Prostate gland (tissue), 2 donors: ENCODE measurements at regions not wholly inside any gene's neighbourhood (a gene's known extent, or its start where the extent isn't known, plus 50 kb on each side); places are given as distances from the start of the nearest gene placed in this dataset.

ENCODE experiments used
- DNase-seq: peaks from one replicate; pipeline ENCODE4 v3.0.0-alpha.2; 2019; ENCODE audit warnings: low spot score
- H3K27ac ChIP-seq, 2 donors: fragments of 200-600 bp; sonication (generic); 2 replicates each; pipeline ENCODE4 v1.5.1; 2017 to 2019
- H3K27me3 ChIP-seq: fragments of 200-600 bp; sonication (generic); replicated peaks from 2 replicates; pipeline ENCODE4 v1.5.1; 2019; ENCODE audit not compliant: insufficient read depth
- H3K36me3 ChIP-seq, 2 donors: fragments of 200-600 bp; sonication (generic); 1 replicate in 1 of 2; 2 replicates in 1 of 2; pipeline versions ENCODE4 v1.5.1 to v1.8.1; 2017 to 2019
- H3K4me1 ChIP-seq: fragments of 200-600 bp; sonication (generic); replicated peaks from 2 replicates; pipeline ENCODE4 v1.5.1; 2019
- H3K4me3 ChIP-seq, 2 donors: fragments of 200-600 bp; sonication (generic); 2 replicates each; pipeline ENCODE4 v1.5.1; 2017 to 2019
- H3K9me3 ChIP-seq: fragments of 200-600 bp; sonication (generic); 2 replicates; pipeline ENCODE4 v1.5.1; 2017
- CTCF ChIP-seq, 4 experiments: fragments of 200-600 bp in 2 of 4; fragments of 450-650 bp in 2 of 4; sonication (generic) in 2 of 4; IDR thresholded peaks; 1 replicate in 3 of 4; 2 replicates in 1 of 4; pipeline ENCODE4 v1.5.1; 2016 to 2019; ENCODE audit warnings: antibody characterized with exemption in 4 of 4, mild to moderate bottlenecking in 2 of 4, moderate library complexity in 2 of 4
- POLR2A ChIP-seq: fragments of 450-650 bp; IDR thresholded peaks from one replicate; pipeline ENCODE4 v1.6.1; 2016; ENCODE audit warnings: antibody characterized with exemption, mild to moderate bottlenecking
- POLR2AphosphoS5 ChIP-seq: sonication (generic); formaldehyde crosslinking; IDR thresholded peaks from one replicate; pipeline ENCODE4 v1.6.1; 2017; ENCODE audit warnings: antibody characterized with exemption
- WGBS: methylation state at CpG from one replicate; pipeline ENCODE4 v1.1.5; 2018; 5-methylcytosine and 5-hydroxymethylcytosine counted together
- intact Hi-C: fragments of 100-400 bp; cut with DNase I; formaldehyde crosslinking; loops from one replicate; pipeline ENCODE4 v1.14.2; 2022

- Histone ChIP-seq H3K27ac (no peak overlapping the region), H3K36me3 (no peaks in the 10 kb centered on the region), H3K4me3 (no peak overlapping the region), H3K9me3 (no peaks in the 10 kb centered on the region), H3K27me3 (no peaks in the 10 kb centered on the region), H3K4me1 (no peaks in the 10 kb centered on the region)
- WGBS: 67% methylated on average over 4 of the region's 4 CpGs
- intact Hi-C loops: no loop called here
- TF ChIP-seq POLR2AphosphoS5 (peak; percentile 21), POLR2A (no peak), CTCF (IDR thresholded peaks at IDR 0.05) (no peak)
- DNase-seq: no peak
Observed at GRCh38 chr7:117961235-117961634, 88.0 kb upstream of the CTTNBP2 start.

DNA sequence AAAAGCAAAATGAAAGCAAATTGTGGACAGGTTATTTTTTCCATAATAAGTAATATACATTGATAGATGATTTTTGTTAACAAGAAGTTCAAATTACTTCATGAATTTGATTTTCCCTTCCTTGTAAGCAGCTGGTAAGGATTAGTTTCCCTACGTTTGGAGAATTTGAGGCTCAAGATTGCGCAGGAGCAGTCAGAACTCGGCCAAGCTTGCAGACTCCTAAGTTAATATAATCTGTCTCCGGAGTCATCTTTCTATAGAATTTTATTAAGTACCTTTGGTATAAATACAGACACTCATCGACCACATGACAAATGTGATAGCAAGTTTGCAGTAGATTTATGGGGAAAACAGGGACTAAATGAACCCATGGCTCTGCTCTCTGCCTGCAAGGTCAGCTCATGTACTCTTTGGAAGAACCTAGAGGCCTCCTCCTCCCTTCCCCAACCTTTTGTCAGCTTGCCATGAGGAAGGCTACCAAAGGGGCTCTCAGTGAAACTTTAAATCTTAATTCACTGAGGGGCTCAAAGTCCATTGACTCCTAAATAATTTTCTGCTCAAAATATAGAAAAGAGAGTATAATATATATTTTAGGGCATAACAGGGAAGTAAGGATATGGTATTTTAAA lies 89.2 kb upstream of the CTTNBP2 start:
- TF ChIP-seq CTCF (IDR thresholded peaks at IDR 0.05): no peak
- TF ChIP-seq POLR2AphosphoS5: no peak
- no peak for TF ChIP-seq POLR2A
- H3K4me3 ChIP-seq: no peak overlapping the region
- H3K27me3 ChIP-seq: no peaks in the 10 kb centered on the region
- no peak for DNase-seq
- H3K36me3 ChIP-seq: no peaks in the 10 kb centered on the region
- no peaks in the 10 kb centered on the region for H3K4me1 ChIP-seq
- intact Hi-C loops: no loop called here
- no peaks in the 10 kb centered on the region for H3K9me3 ChIP-seq
- H3K27ac ChIP-seq: no peak overlapping the region
- WGBS: 78% methylated on average over 5 of the region's 5 CpGs

GRCh38 chr7:117963264-117964197 lies 90.3 kb upstream of the CTTNBP2 start:
- Histone ChIP-seq H3K36me3 (no peaks in the 10 kb centered on the region), H3K27me3 (no peaks in the 10 kb centered on the region), H3K4me1 (no peaks in the 10 kb centered on the region), H3K9me3 (no peaks in the 10 kb centered on the region), H3K27ac (no peak overlapping the region), H3K4me3 (no peak overlapping the region)
- intact Hi-C loops: no loop called here
- no peak for TF ChIP-seq POLR2AphosphoS5
- no peak for TF ChIP-seq POLR2A
- no peak for TF ChIP-seq CTCF (IDR thresholded peaks at IDR 0.05)
- no peak for DNase-seq
- 37% methylated on average over 2 of the region's 2 CpGs for WGBS

DNA sequence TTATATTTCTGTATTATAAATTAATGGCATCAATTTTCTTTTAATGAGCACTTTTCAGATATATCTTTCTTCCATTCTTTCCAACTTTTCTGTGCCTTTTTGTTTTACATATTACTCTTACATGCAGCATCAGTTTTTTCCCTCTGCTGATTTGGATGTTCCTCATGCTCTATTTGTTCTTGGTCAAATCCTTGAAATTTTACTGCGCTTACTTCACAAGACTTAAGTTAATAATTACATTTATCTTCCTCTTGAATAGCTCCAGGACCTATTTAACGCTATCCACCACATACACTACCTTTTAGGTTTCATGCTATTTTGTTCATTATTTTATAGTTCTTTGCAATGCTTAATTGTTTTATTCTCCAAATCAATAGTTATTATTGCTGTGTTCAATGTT lies 97.6 kb upstream of the CTTNBP2 start:
- Histone ChIP-seq H3K27me3 (no peaks in the 10 kb centered on the region), H3K36me3 (no peaks in the 10 kb centered on the region), H3K27ac (no peak overlapping the region), H3K4me1 (no peaks in the 10 kb centered on the region), H3K4me3 (no peak overlapping the region), H3K9me3 (no peaks in the 10 kb centered on the region)
- TF ChIP-seq POLR2A: no peak
- no peak for TF ChIP-seq CTCF (IDR thresholded peaks at IDR 0.05)
- TF ChIP-seq POLR2AphosphoS5: no peak
- WGBS: 78% methylated on average over 2 of the region's 2 CpGs
- DNase-seq: no peak
- intact Hi-C loops: no loop called here
